Psoas muscle (tissue), 7 donors: ENCODE measurements at regions not wholly inside any gene's neighbourhood (a gene's known extent, or its start where the extent isn't known, plus 50 kb on each side); places are given as distances from the start of the nearest gene placed in this dataset.

Source experiments
- ATAC-seq, 4 donors: fragments of 200-7000 bp; cut with Tn5 transposase; one replicate each; pipeline ENCODE4 v1.9.1; 2020; ENCODE audit warnings: moderate library complexity in 3 of 4, mild to moderate bottlenecking in 2 of 4
- DNase-seq, 2 donors: peaks; one replicate each; pipeline ENCODE4 v3.0.0-alpha.2; 2020
- H3K27ac ChIP-seq: fragments of 200-600 bp; one replicate; pipeline ENCODE4 v1.8.0; 2022
- H3K27me3 ChIP-seq, 3 donors: fragments of 200-600 bp in 1 of 3; one replicate each; pipeline versions ENCODE4 v1.6.1 to v1.8.0; 2013 to 2022; ENCODE audit warnings: low read length in 2 of 3, mild to moderate bottlenecking in 2 of 3, moderate library complexity in 1 of 3; ENCODE audit not compliant: insufficient read depth in 3 of 3
- H3K36me3 ChIP-seq, 2 donors: fragments of 200-600 bp in 1 of 2; one replicate each; pipeline versions ENCODE4 v1.6.1 to v1.8.0; 2013 to 2022; ENCODE audit warnings: low read depth in 1 of 2, mild to moderate bottlenecking in 1 of 2, moderate library complexity in 1 of 2; ENCODE audit not compliant: insufficient read depth in 1 of 2
- H3K4me1 ChIP-seq: fragments of 200-600 bp; one replicate; pipeline ENCODE4 v1.8.0; 2022
- H3K4me3 ChIP-seq: fragments of 200-600 bp; one replicate; pipeline ENCODE4 v1.8.0; 2022; ENCODE audit warnings: mild to moderate bottlenecking
- H3K9me3 ChIP-seq: fragments of 200-600 bp; one replicate; pipeline ENCODE4 v1.8.0; 2022
- CTCF ChIP-seq: fragments of 200-600 bp; IDR thresholded peaks from one replicate; pipeline ENCODE4 v1.8.0; 2022; ENCODE audit warnings: antibody characterized with exemption
- WGBS, 3 donors: extraction: QIAGEN DNeasy Blood & Tissue Kit; methylation state at CpG; one replicate each; pipeline versions ENCODE4 v1.1.6 to v1.1.7; 2013; 5-methylcytosine and 5-hydroxymethylcytosine counted together
- intact Hi-C, 2 donors: fragments of 100-400 bp; cut with DNase I; formaldehyde crosslinking; loops; one replicate each; pipeline versions ENCODE4 v1.11.0 to v1.14.2; 2022
- donor health status: healthy with polysubstance abuse.
- donor health status: DM: no; HTN: no; CAD: no; lungs with moderate emphysema.
- donor health status: Bipolar disorder and iron deficiency.
- donor health status: healthy.
- donor health status: DM: yes; HTN: yes; CAD: no.
- donor health status: DM: no; HTN: no; CAD: no.
- donor health status: DM: yes; HTN: yes; CAD: no.

GRCh38 chr10:121669028-121669374 is 70.8 kb upstream of the FGFR2 start:
- Histone ChIP-seq H3K9me3 (no peaks in the 10 kb centered on the region), H3K36me3 (no peaks in the 10 kb centered on the region), H3K4me3 (no peak overlapping the region), H3K4me1 (no peaks in the 10 kb centered on the region), H3K27ac (no peak overlapping the region), H3K27me3 (peaks cover 0 to 3% (median 0%) of the 10 kb centered on the region in 3 donors)
- intact Hi-C loops, result no loop called here
- TF ChIP-seq CTCF, result no peak
- ATAC-seq (no peak), DNase-seq (no peak)
- 40 to 49% (median 44%) methylated on average over 6 of the region's 6 CpGs for WGBS, 3 donors

- DNase-seq (peak in 1 of 2 donors; percentile 21), ATAC-seq (peak in 1 of 4 donors; percentile 65)
- no peaks in the 10 kb centered on the region for H3K36me3 ChIP-seq
- WGBS, 3 donors, result 10 to 16% (median 13%) methylated on average over 8 to 9 of the region's 9 CpGs
- H3K4me3 ChIP-seq, result no peak overlapping the region
- intact Hi-C loops, result no loop called here
- no peaks in the 10 kb centered on the region for H3K9me3 ChIP-seq
- TF ChIP-seq CTCF, result no peak
- no peaks in the 10 kb centered on the region for H3K4me1 ChIP-seq
- no peaks in the 10 kb centered on the region for H3K27me3 ChIP-seq
- H3K27ac ChIP-seq, result no peak overlapping the region
Measured at GRCh38 chr10:121668314-121669027, 70.2 kb upstream of the FGFR2 start.

GRCh38 chr10:121667948-121668313 is 69.7 kb upstream of the FGFR2 start:
- TF ChIP-seq CTCF, result no peak
- intact Hi-C loops, result no loop called here
- Histone ChIP-seq H3K36me3 (no peaks in the 10 kb centered on the region), H3K4me1 (no peaks in the 10 kb centered on the region), H3K4me3 (no peak overlapping the region), H3K9me3 (no peaks in the 10 kb centered on the region), H3K27ac (no peak overlapping the region), H3K27me3 (no peaks in the 10 kb centered on the region)
- no peak for DNase-seq
- WGBS, 3 donors, result 61 to 63% (median 61%) methylated on average over 3 of the region's 3 CpGs
- peak in 1 of 4 donors; percentile 38 for ATAC-seq

- no peaks in the 10 kb centered on the region for H3K4me1 ChIP-seq
- no peak overlapping the region for H3K4me3 ChIP-seq
- WGBS, 3 donors, result 57 to 73% (median 63%) methylated on average over 3 of the region's 3 CpGs
- no peaks in the 10 kb centered on the region for H3K36me3 ChIP-seq
- no peaks in the 10 kb centered on the region for H3K27me3 ChIP-seq
- no peak for DNase-seq
- no peaks in the 10 kb centered on the region for H3K9me3 ChIP-seq
- no peak overlapping the region for H3K27ac ChIP-seq
- ATAC-seq, result no peak
- intact Hi-C loops, result no loop called here
- no peak for TF ChIP-seq CTCF
Measured at GRCh38 chr10:121665809-121666208, 67.6 kb upstream of the FGFR2 start.

GRCh38 chr10:121664671-121665070 is 66.4 kb upstream of the FGFR2 start:
- no peak for TF ChIP-seq CTCF
- no peak overlapping the region for H3K4me3 ChIP-seq
- H3K27ac ChIP-seq, result no peak overlapping the region
- H3K4me1 ChIP-seq, result no peaks in the 10 kb centered on the region
- H3K9me3 ChIP-seq, result no peaks in the 10 kb centered on the region
- 85 to 89% (median 89%) methylated on average over 2 of the region's 2 CpGs for WGBS, 3 donors
- ATAC-seq, result no peak
- no peaks in the 10 kb centered on the region for H3K27me3 ChIP-seq
- DNase-seq, result no peak
- intact Hi-C loops, result no loop called here
- no peaks in the 10 kb centered on the region for H3K36me3 ChIP-seq
